Tibial nerve (tissue), 4 donors: ENCODE measurements at regions not wholly inside any gene's neighbourhood (a gene's known extent, or its start where the extent isn't known, plus 50 kb on each side); places are given as distances from the start of the nearest gene placed in this dataset.

Source experiments
- DNase-seq, 2 donors: peaks; one replicate each; pipeline ENCODE4 v3.0.0-alpha.2; 2019; ENCODE audit warnings: low spot score in 2 of 2
- H3K27ac ChIP-seq, 4 donors: fragments of 200-600 bp; sonication (generic) in 3 of 4; one replicate each; pipeline ENCODE4 v1.5.1; 2017 to 2019; ENCODE audit warnings: mild to moderate bottlenecking in 1 of 4
- H3K27me3 ChIP-seq, 2 donors: fragments of 200-600 bp; sonication (generic) in 1 of 2; one replicate each; pipeline versions ENCODE4 v1.5.1 to v1.6.0; 2017 to 2019
- H3K36me3 ChIP-seq, 3 donors: fragments of 200-600 bp; sonication (generic); one replicate each; pipeline ENCODE4 v1.5.1; 2018 to 2019
- H3K4me1 ChIP-seq, 4 donors: fragments of 200-600 bp; sonication (generic) in 3 of 4; one replicate each; pipeline ENCODE4 v1.5.1; 2017 to 2019
- H3K4me3 ChIP-seq, 4 donors: fragments of 200-600 bp; sonication (generic) in 3 of 4; one replicate each; pipeline ENCODE4 v1.5.1; 2017 to 2019; ENCODE audit warnings: mild to moderate bottlenecking in 1 of 4, moderate library complexity in 1 of 4
- H3K9me3 ChIP-seq, 4 donors: fragments of 200-600 bp; sonication (generic) in 3 of 4; one replicate each; pipeline ENCODE4 v1.5.1; 2017 to 2019
- CTCF ChIP-seq, 5 experiments: fragments of 200-600 bp in 3 of 5; fragments of 450-650 bp in 2 of 5; sonication (generic) in 3 of 5; IDR thresholded peaks; one replicate each; pipeline ENCODE4 v1.5.1; 2016 to 2019; ENCODE audit warnings: antibody characterized with exemption in 5 of 5, mild to moderate bottlenecking in 3 of 5, moderate library complexity in 2 of 5
- EP300 ChIP-seq, 2 donors: sonication (generic); formaldehyde crosslinking; IDR thresholded peaks; one replicate each; pipeline ENCODE4 v1.6.1; 2017; ENCODE audit warnings: antibody characterized with exemption in 2 of 2, mild to moderate bottlenecking in 1 of 2
- POLR2A ChIP-seq, 2 donors: fragments of 450-650 bp; IDR thresholded peaks; one replicate each; pipeline ENCODE4 v1.6.1; 2017; ENCODE audit warnings: antibody characterized with exemption in 2 of 2, mild to moderate bottlenecking in 2 of 2, moderate library complexity in 2 of 2
- WGBS, 2 donors: methylation state at CpG; one replicate each; pipeline ENCODE4 v1.1.5; 2018; 5-methylcytosine and 5-hydroxymethylcytosine counted together

DNA sequence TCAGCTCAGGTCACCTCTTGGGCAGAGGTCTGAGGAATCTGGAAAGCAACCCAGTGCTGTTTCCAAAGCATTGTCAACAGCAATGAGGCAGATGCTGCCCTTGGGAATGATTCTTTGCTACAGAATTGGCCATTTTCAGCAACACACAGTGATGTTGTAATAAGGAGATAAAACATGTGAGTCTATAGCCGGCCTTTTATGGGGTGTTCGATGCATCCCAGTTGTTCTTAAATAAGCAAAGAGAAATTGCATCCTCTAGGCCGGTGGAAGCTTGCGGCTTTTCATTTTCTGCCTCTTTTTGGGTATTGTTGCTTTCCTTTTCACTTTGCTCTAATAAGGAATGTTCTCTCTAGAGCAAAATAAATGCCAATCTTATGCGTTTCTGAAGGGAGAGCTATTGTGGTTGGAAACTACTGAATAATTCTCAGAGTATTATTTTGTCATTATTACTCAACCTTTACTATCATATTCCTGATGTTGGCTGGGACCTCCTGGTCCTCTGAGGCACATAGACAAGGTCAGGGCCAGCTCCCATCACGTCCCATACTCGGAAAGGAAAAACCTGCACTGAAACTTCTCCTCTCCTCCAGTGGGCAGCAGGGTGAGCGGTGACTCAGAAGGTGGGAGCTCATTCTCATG lies 214.2 kb downstream of the CDH26 start:
- peaks cover 0 to 4% (median 0%) of the 10 kb centered on the region in 4 donors for H3K4me1 ChIP-seq
- 62 to 67% methylated on average over 8 of the region's 8 CpGs for WGBS, 2 donors
- H3K4me3 ChIP-seq: no peak overlapping the region
- H3K27ac ChIP-seq: peak overlapping the region in 2 of 4 donors; percentile 1 to 47
- H3K9me3 ChIP-seq: no peaks in the 10 kb centered on the region
- no peak for TF ChIP-seq POLR2A (IDR thresholded peaks at IDR 0.05)
- TF ChIP-seq EP300 (IDR thresholded peaks at IDR 0.05): peak in 1 of 2 donors; percentile 35
- no peaks in the 10 kb centered on the region for H3K36me3 ChIP-seq
- H3K27me3 ChIP-seq: no peaks in the 10 kb centered on the region
- peak in 1 of 2 donors; percentile 15 for DNase-seq

GRCh38 chr20:60177080-60177479 lies 218.9 kb downstream of the CDH26 start:
- H3K27ac ChIP-seq: no peak overlapping the region
- H3K4me1 ChIP-seq: peaks cover 0 to 4% (median 0%) of the 10 kb centered on the region in 4 donors
- TF ChIP-seq EP300 (IDR thresholded peaks at IDR 0.05) (no peak), POLR2A (IDR thresholded peaks at IDR 0.05) (no peak), CTCF (IDR thresholded peaks at IDR 0.05) (no peak)
- DNase-seq: no peak
- H3K27me3 ChIP-seq: no peaks in the 10 kb centered on the region
- no peaks in the 10 kb centered on the region for H3K36me3 ChIP-seq
- H3K9me3 ChIP-seq: no peaks in the 10 kb centered on the region
- no peak overlapping the region for H3K4me3 ChIP-seq
- 76 to 79% methylated on average over 5 of the region's 5 CpGs for WGBS, 2 donors

GRCh38 chr20:60180986-60181385 lies 222.8 kb downstream of the CDH26 start:
- DNase-seq: no peak
- Histone ChIP-seq H3K36me3 (peaks cover 0 to 6% (median 0%) of the 10 kb centered on the region in 3 donors), H3K4me3 (no peak overlapping the region), H3K27me3 (no peaks in the 10 kb centered on the region), H3K27ac (no peak overlapping the region), H3K9me3 (peaks cover 0 to 9% (median 0%) of the 10 kb centered on the region in 4 donors), H3K4me1 (no peaks in the 10 kb centered on the region)
- no peak for TF ChIP-seq POLR2A (IDR thresholded peaks at IDR 0.05)
- TF ChIP-seq CTCF (IDR thresholded peaks at IDR 0.05): no peak
- no peak for TF ChIP-seq EP300 (IDR thresholded peaks at IDR 0.05)
- WGBS, 2 donors: 88 to 94% methylated on average over 5 of the region's 5 CpGs

DNA sequence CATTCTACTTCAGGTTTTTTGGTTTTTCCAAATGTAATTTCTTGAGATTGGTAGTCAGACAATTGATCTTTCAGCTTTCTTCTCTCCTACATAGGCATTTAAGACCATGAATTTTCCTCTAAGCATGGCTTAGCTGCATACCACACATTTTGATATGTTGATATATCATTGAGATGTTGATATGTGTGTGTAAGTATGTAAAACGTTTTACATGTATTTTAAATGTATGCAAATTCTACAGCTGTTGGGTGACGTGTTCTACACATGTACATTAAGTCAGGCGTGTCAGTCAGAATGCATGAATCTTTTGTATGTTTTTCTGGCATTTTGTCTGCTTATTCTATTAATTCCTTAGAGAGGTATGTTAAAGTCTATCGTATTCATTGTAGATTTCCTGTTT lies 228.2 kb downstream of the CDH26 start:
- no peak for TF ChIP-seq EP300 (IDR thresholded peaks at IDR 0.05)
- TF ChIP-seq POLR2A (IDR thresholded peaks at IDR 0.05): no peak
- TF ChIP-seq CTCF (IDR thresholded peaks at IDR 0.05): no peak
- H3K27ac ChIP-seq: no peak overlapping the region
- no peak for DNase-seq
- peaks cover 0 to 9% (median 0%) of the 10 kb centered on the region in 4 donors for H3K9me3 ChIP-seq
- no peaks in the 10 kb centered on the region for H3K27me3 ChIP-seq
- H3K36me3 ChIP-seq: peaks cover 0 to 6% (median 0%) of the 10 kb centered on the region in 3 donors
- no peaks in the 10 kb centered on the region for H3K4me1 ChIP-seq
- H3K4me3 ChIP-seq: no peak overlapping the region
- 78 to 81% methylated on average over 4 of the region's 4 CpGs for WGBS, 2 donors

- DNase-seq: no peak
- Histone ChIP-seq H3K4me3 (no peak overlapping the region), H3K4me1 (no peaks in the 10 kb centered on the region), H3K27ac (no peak overlapping the region), H3K9me3 (peaks cover 0 to 9% (median 0%) of the 10 kb centered on the region in 4 donors), H3K27me3 (no peaks in the 10 kb centered on the region), H3K36me3 (peaks cover 0 to 6% (median 0%) of the 10 kb centered on the region in 3 donors)
- TF ChIP-seq EP300 (IDR thresholded peaks at IDR 0.05): no peak
- TF ChIP-seq POLR2A (IDR thresholded peaks at IDR 0.05): no peak
- TF ChIP-seq CTCF (IDR thresholded peaks at IDR 0.05): no peak
These were observed 229.5 kb downstream of the CDH26 start for GRCh38 chr20:60187683-60188082.
